ENCODE measurements at regions not wholly inside any gene's neighbourhood (a gene's known extent, or its start where the extent isn't known, plus 50 kb on each side); places are given as distances from the start of the nearest gene placed in this dataset.

GRCh38 chr17:73900516-73900915 lies 256.3 kb upstream of the SDK2 start:
- 76% methylated on average over 7 of the region's 7 CpGs for WGBS (ENCODE audit: insufficient coverage)
- Histone ChIP-seq H3K27ac (ENCODE audit: low read depth, low read length) (no peak overlapping the region), H3K9me3 (ENCODE audit: control insufficient read depth, insufficient read depth, low read length) (peaks cover 1% of the 10 kb centered on the region), H3K27me3 (ENCODE audit: control insufficient read depth, insufficient read depth, low read length) (peaks cover 11% of the 10 kb centered on the region), H3K4me1 (ENCODE audit: control insufficient read depth, insufficient read depth, low read length) (peaks cover 15% of the 10 kb centered on the region), H3K36me3 (ENCODE audit: control insufficient read depth, insufficient read depth, low read length) (no peaks in the 10 kb centered on the region), H3K4me3 (ENCODE audit: low read depth, low read length) (no peak overlapping the region)
- DNase-seq (ENCODE audit: low read depth in 4 of 6, low spot score in 6 of 6), result no peak

- H3K4me3 ChIP-seq (ENCODE audit: low read depth, low read length), result no peak overlapping the region
- 100% methylated on average over 1 of the region's 2 CpGs for WGBS (ENCODE audit: insufficient coverage)
Observed at GRCh38 chr17:73901249-73901648, 257.0 kb upstream of the SDK2 start.

GRCh38 chr17:73901661-73902415 lies 257.6 kb upstream of the SDK2 start:
- DNase-seq (ENCODE audit: low read depth in 4 of 6, low spot score in 6 of 6), result peak in 4 of 6 donors; percentile 13 to 83 (median 49)
- no peaks in the 10 kb centered on the region for H3K9me3 ChIP-seq (ENCODE audit: control insufficient read depth, insufficient read depth, low read length)
- H3K27ac ChIP-seq (ENCODE audit: low read depth, low read length), result no peak overlapping the region
- peaks cover 11% of the 10 kb centered on the region for H3K27me3 ChIP-seq (ENCODE audit: control insufficient read depth, insufficient read depth, low read length)
- no peaks in the 10 kb centered on the region for H3K36me3 ChIP-seq (ENCODE audit: control insufficient read depth, insufficient read depth, low read length)
- peak overlapping the region; percentile 28 for H3K4me3 ChIP-seq (ENCODE audit: low read depth, low read length)
- peaks cover 15% of the 10 kb centered on the region for H3K4me1 ChIP-seq (ENCODE audit: control insufficient read depth, insufficient read depth, low read length)
- 8% methylated on average over 49 of the region's 49 CpGs for WGBS (ENCODE audit: insufficient coverage)

More at GRCh38 chr17:73901249-73901648, 257.0 kb upstream of the SDK2 start:
- Histone ChIP-seq H3K4me1 (ENCODE audit: control insufficient read depth, insufficient read depth, low read length) (peaks cover 15% of the 10 kb centered on the region), H3K36me3 (ENCODE audit: control insufficient read depth, insufficient read depth, low read length) (no peaks in the 10 kb centered on the region), H3K9me3 (ENCODE audit: control insufficient read depth, insufficient read depth, low read length) (no peaks in the 10 kb centered on the region), H3K27ac (ENCODE audit: low read depth, low read length) (no peak overlapping the region), H3K27me3 (ENCODE audit: control insufficient read depth, insufficient read depth, low read length) (peaks cover 11% of the 10 kb centered on the region)
- DNase-seq (ENCODE audit: low read depth in 4 of 6, low spot score in 6 of 6), result no peak

GRCh38 chr17:73902416-73903181 lies 258.4 kb upstream of the SDK2 start:
- H3K4me3 ChIP-seq (ENCODE audit: low read depth, low read length), result peak overlapping the region; percentile 28
- DNase-seq (ENCODE audit: low read depth in 4 of 6, low spot score in 6 of 6), result peak in 2 of 6 donors; percentile 31 to 76
- peaks cover 15% of the 10 kb centered on the region for H3K4me1 ChIP-seq (ENCODE audit: control insufficient read depth, insufficient read depth, low read length)
- no peak overlapping the region for H3K27ac ChIP-seq (ENCODE audit: low read depth, low read length)
- WGBS (ENCODE audit: insufficient coverage), result 53% methylated on average over 21 of the region's 26 CpGs
- H3K36me3 ChIP-seq (ENCODE audit: control insufficient read depth, insufficient read depth, low read length), result no peaks in the 10 kb centered on the region
- no peaks in the 10 kb centered on the region for H3K9me3 ChIP-seq (ENCODE audit: control insufficient read depth, insufficient read depth, low read length)
- peaks cover 14% of the 10 kb centered on the region for H3K27me3 ChIP-seq (ENCODE audit: control insufficient read depth, insufficient read depth, low read length)

- H3K36me3 ChIP-seq (ENCODE audit: control insufficient read depth, insufficient read depth, low read length), result no peaks in the 10 kb centered on the region
- 69% methylated on average over 5 of the region's 18 CpGs for WGBS (ENCODE audit: insufficient coverage)
- no peak overlapping the region for H3K27ac ChIP-seq (ENCODE audit: low read depth, low read length)
- peaks cover 6% of the 10 kb centered on the region for H3K4me1 ChIP-seq (ENCODE audit: control insufficient read depth, insufficient read depth, low read length)
- DNase-seq (ENCODE audit: low read depth in 4 of 6, low spot score in 6 of 6), result peak in 1 of 6 donors; percentile 62
- H3K9me3 ChIP-seq (ENCODE audit: control insufficient read depth, insufficient read depth, low read length), result no peaks in the 10 kb centered on the region
- no peak overlapping the region for H3K4me3 ChIP-seq (ENCODE audit: low read depth, low read length)
- peaks cover 8% of the 10 kb centered on the region for H3K27me3 ChIP-seq (ENCODE audit: control insufficient read depth, insufficient read depth, low read length)
Observed at GRCh38 chr17:73906896-73907870, 262.9 kb upstream of the SDK2 start.

- peak in 1 of 6 donors; percentile 30 for DNase-seq (ENCODE audit: low read depth in 4 of 6, low spot score in 6 of 6)
- Histone ChIP-seq H3K4me1 (ENCODE audit: control insufficient read depth, insufficient read depth, low read length) (no peaks in the 10 kb centered on the region), H3K27ac (ENCODE audit: low read depth, low read length) (no peak overlapping the region), H3K27me3 (ENCODE audit: control insufficient read depth, insufficient read depth, low read length) (peaks cover 2% of the 10 kb centered on the region), H3K36me3 (ENCODE audit: control insufficient read depth, insufficient read depth, low read length) (no peaks in the 10 kb centered on the region), H3K9me3 (ENCODE audit: control insufficient read depth, insufficient read depth, low read length) (no peaks in the 10 kb centered on the region), H3K4me3 (ENCODE audit: low read depth, low read length) (no peak overlapping the region)
- 80% methylated on average over 6 of the region's 7 CpGs for WGBS (ENCODE audit: insufficient coverage)
Observed at GRCh38 chr17:73909186-73909585, 264.9 kb upstream of the SDK2 start.

GRCh38 chr17:73910206-73910605 lies 266.0 kb upstream of the SDK2 start:
- 78% methylated on average over 3 of the region's 4 CpGs for WGBS (ENCODE audit: insufficient coverage)
- H3K4me3 ChIP-seq (ENCODE audit: low read depth, low read length), result no peak overlapping the region
- no peaks in the 10 kb centered on the region for H3K4me1 ChIP-seq (ENCODE audit: control insufficient read depth, insufficient read depth, low read length)
- H3K27me3 ChIP-seq (ENCODE audit: control insufficient read depth, insufficient read depth, low read length), result peaks cover 2% of the 10 kb centered on the region
- DNase-seq (ENCODE audit: low read depth in 4 of 6, low spot score in 6 of 6), result no peak
- H3K36me3 ChIP-seq (ENCODE audit: control insufficient read depth, insufficient read depth, low read length), result no peaks in the 10 kb centered on the region
- H3K9me3 ChIP-seq (ENCODE audit: control insufficient read depth, insufficient read depth, low read length), result no peaks in the 10 kb centered on the region
- no peak overlapping the region for H3K27ac ChIP-seq (ENCODE audit: low read depth, low read length)

GRCh38 chr17:73910821-73911515 lies 266.7 kb upstream of the SDK2 start:
- no CpG with 5 or more reads among the region's 5 CpGs for WGBS (ENCODE audit: insufficient coverage)
- H3K9me3 ChIP-seq (ENCODE audit: control insufficient read depth, insufficient read depth, low read length), result no peaks in the 10 kb centered on the region
- H3K27ac ChIP-seq (ENCODE audit: low read depth, low read length), result no peak overlapping the region
- H3K36me3 ChIP-seq (ENCODE audit: control insufficient read depth, insufficient read depth, low read length), result no peaks in the 10 kb centered on the region
- no peaks in the 10 kb centered on the region for H3K4me1 ChIP-seq (ENCODE audit: control insufficient read depth, insufficient read depth, low read length)
- peaks cover 2% of the 10 kb centered on the region for H3K27me3 ChIP-seq (ENCODE audit: control insufficient read depth, insufficient read depth, low read length)
- no peak overlapping the region for H3K4me3 ChIP-seq (ENCODE audit: low read depth, low read length)
- no peak for DNase-seq (ENCODE audit: low read depth in 4 of 6, low spot score in 6 of 6)

Data from spinal cord (tissue), 9 donors.